ENCODE measurements at regions not wholly inside any gene's neighbourhood (a gene's known extent, or its start where the extent isn't known, plus 50 kb on each side); places are given as distances from the start of the nearest gene placed in this dataset.
"Not testable (repeated sequence)": the region's sequence is repeated elsewhere in the genome, so short reads cannot be mapped to it uniquely, and the experiment has no call there.

- DNase-seq: no peak
Measured at GRCh38 chr11:88061111-88061510, 114.1 kb downstream of the RAB38 start.

GRCh38 chr11:88059326-88059725, 115.9 kb downstream of the RAB38 start:
- no peak for DNase-seq

GRCh38 chr11:88051396-88051795, 123.8 kb downstream of the RAB38 start:
- DNase-seq: no peak

GRCh38 chr11:88050247-88050646, 125.0 kb downstream of the RAB38 start:
- no peak for DNase-seq

GRCh38 chr11:88045288-88045687, 130.0 kb downstream of the RAB38 start:
- DNase-seq: not testable (repeated sequence)

- not testable (repeated sequence) for DNase-seq
Measured at GRCh38 chr11:88044658-88045057, 130.6 kb downstream of the RAB38 start.

GRCh38 chr11:88043149-88043548, 132.1 kb downstream of the RAB38 start:
- DNase-seq: no peak

- no peak for DNase-seq
Measured at GRCh38 chr11:88042647-88043046, 132.6 kb downstream of the RAB38 start.

- no peak for DNase-seq
Measured at GRCh38 chr11:88042238-88042637, 133.0 kb downstream of the RAB38 start.

GRCh38 chr11:88041679-88042078, 133.6 kb downstream of the RAB38 start:
- no peak for DNase-seq

- no peak for DNase-seq
Measured at GRCh38 chr11:88040148-88040496, 135.1 kb downstream of the RAB38 start.

- no peak for DNase-seq
Measured at GRCh38 chr11:88039476-88040147, 135.6 kb downstream of the RAB38 start.

GRCh38 chr11:88038063-88038462, 137.2 kb downstream of the RAB38 start:
- DNase-seq: no peak

- DNase-seq: no peak
Measured at GRCh38 chr11:88036701-88037100, 138.5 kb downstream of the RAB38 start.

GRCh38 chr11:88035271-88035670, 140.0 kb downstream of the RAB38 start:
- DNase-seq: no peak

GRCh38 chr11:88017666-88018065, 157.6 kb downstream of the RAB38 start:
- DNase-seq: no peak

GRCh38 chr11:88016392-88017170, 158.7 kb downstream of the RAB38 start:
- peak; percentile 61 for DNase-seq

- no peak for DNase-seq
Measured at GRCh38 chr11:88015170-88015569, 160.1 kb downstream of the RAB38 start.

GRCh38 chr11:88013508-88014065, 161.7 kb downstream of the RAB38 start:
- no peak for DNase-seq

GRCh38 chr11:88012456-88012855, 162.8 kb downstream of the RAB38 start:
- no peak for DNase-seq

GRCh38 chr11:87976009-87976408, 199.2 kb downstream of the RAB38 start:
- DNase-seq: no peak

- DNase-seq: no peak
Measured at GRCh38 chr11:87974797-87975196, 200.4 kb downstream of the RAB38 start.

GRCh38 chr11:87972133-87972532, 203.1 kb downstream of the RAB38 start:
- no peak for DNase-seq

- DNase-seq: no peak
Measured at GRCh38 chr11:87971354-87971753, 203.9 kb downstream of the RAB38 start.
